HepG2 (cell line): ENCODE measurements at regions not wholly inside any gene's neighbourhood (a gene's known extent, or its start where the extent isn't known, plus 50 kb on each side); places are given as distances from the start of the nearest gene placed in this dataset.

Experiments used
- ATAC-seq: fragments of 200-7000 bp; cut with Tn5 transposase; 3 replicates; pipeline ENCODE4 v1.9.1; 2020; ENCODE audit warnings: mild to moderate bottlenecking, moderate library complexity
- BruUV-seq: library from RNA; stranded (reverse); fragments of 400-500 nt; replicated peaks from 2 replicates; lab custom pipeline; 2021; lab: Mats Ljungman, UMichigan
- CTCF ChIA-PET: fragments of 300-600 bp; formaldehyde crosslinking; extraction: SDS; loops from one replicate; lab custom pipeline; 2021; ENCODE audit warnings: low total read pairs, inconsistent platforms, low intra/inter-chr PET ratio; lab: Yijun Ruan, JAX
- POLR2A ChIA-PET: fragments of 350-600 bp; sonication (Branson Sonifier 250); formaldehyde crosslinking; loops from one replicate; lab custom pipeline; 2020; ENCODE audit warnings: antibody characterized with exemption, inconsistent platforms; lab: Yijun Ruan, JAX
- DNase-seq: peaks from one replicate; pipeline ENCODE4 v3.0.0-alpha.2; 2015; ENCODE audit warnings: low spot score
- FAIRE-seq: peaks from 3 replicates; lab custom pipeline; 2011; peaks lifted over from hg19 to GRCh38; lab: Jason Lieb, UNC
- H2AFZ ChIP-seq: one replicate; pipeline ENCODE4 v1.6.1; 2011; ENCODE audit warnings: low read length, inconsistent platforms
- H3K27ac ChIP-seq: fragments of 300-600 bp; 3 replicates; pipeline ENCODE4 v1.8.0; 2011; ENCODE audit warnings: mixed run types, mild to moderate bottlenecking, mixed read lengths, low read length, inconsistent platforms; ENCODE audit not compliant: insufficient read depth; ENCODE audit errors: extremely low read length
- H3K27me3 ChIP-seq, 2 experiments: fragments of 200-600 bp in 1 of 2; 2 replicates in 1 of 2; 3 replicates in 1 of 2; pipeline versions ENCODE4 v1.6.0 to v1.8.0; 2011; ENCODE audit warnings: low read length in 2 of 2, mild to moderate bottlenecking in 2 of 2, moderate library complexity in 2 of 2, inconsistent platforms in 1 of 2; ENCODE audit not compliant: insufficient read depth in 2 of 2, control insufficient read depth in 1 of 2
- H3K36me3 ChIP-seq, 2 experiments: fragments of 200-600 bp in 1 of 2; replicated peaks in 1 of 2; 2 replicates in 1 of 2; 3 replicates in 1 of 2; pipeline versions ENCODE4 v1.5.1 to v1.8.0; 2011; ENCODE audit warnings: low read length in 2 of 2, inconsistent platforms in 1 of 2; ENCODE audit not compliant: insufficient read depth in 2 of 2, control insufficient read depth in 1 of 2
- H3K4me1 ChIP-seq: 2 replicates; pipeline ENCODE4 v1.5.1; 2012; ENCODE audit warnings: low read length, inconsistent platforms; ENCODE audit not compliant: insufficient read depth
- H3K4me2 ChIP-seq: 2 replicates; pipeline ENCODE4 v1.6.0; 2011; ENCODE audit warnings: low read depth, low read length, inconsistent platforms
- H3K4me3 ChIP-seq, 3 experiments: fragments of 200-600 bp in 1 of 3; sonication (generic), shearing (Covaris generic) in 1 of 3; replicated peaks in 1 of 3; 2 replicates each; pipeline ENCODE4 v1.5.1; 2011 to 2016; ENCODE audit warnings: low read length in 3 of 3, inconsistent platforms in 2 of 3, low read depth in 2 of 3, mild to moderate bottlenecking in 2 of 3, control low read depth in 1 of 3, mixed read lengths in 1 of 3; ENCODE audit not compliant: insufficient read depth in 1 of 3
- H3K79me2 ChIP-seq: one replicate; pipeline ENCODE4 v1.6.1; 2011; ENCODE audit warnings: low read length, inconsistent platforms; ENCODE audit not compliant: insufficient read depth
- H3K9ac ChIP-seq: 2 replicates; pipeline ENCODE4 v1.6.0; 2011; ENCODE audit warnings: mild to moderate bottlenecking, low read depth, low read length, inconsistent platforms; ENCODE audit not compliant: insufficient read depth
- H3K9me3 ChIP-seq: 2 replicates; pipeline ENCODE4 v1.5.1; 2012; ENCODE audit warnings: mild to moderate bottlenecking, low read length
- H4K20me1 ChIP-seq: 2 replicates; pipeline ENCODE4 v1.6.0; 2011; ENCODE audit warnings: inconsistent platforms, mild to moderate bottlenecking, low read length, moderate library complexity; ENCODE audit not compliant: insufficient read depth
- BATF2 ChIP-seq: sonication (generic); formaldehyde crosslinking; IDR thresholded peaks from 2 replicates; pipeline ENCODE4 v1.8.0; 2022; ENCODE audit warnings: mild to moderate bottlenecking, missing genetic modification reagents, moderate library complexity
- FOXM1 ChIP-seq: sonication (generic); formaldehyde crosslinking; IDR thresholded peaks from 2 replicates; pipeline ENCODE4 v1.5.0; 2020; ENCODE audit warnings: missing genetic modification reagents
- GABPB1 ChIP-seq: IDR thresholded peaks from 2 replicates; pipeline ENCODE4 v1.6.1; 2016; ENCODE audit warnings: mild to moderate bottlenecking, missing genetic modification reagents, moderate library complexity, missing compliant biosample characterization
- HMGA1 ChIP-seq: sonication (generic); formaldehyde crosslinking; conservative IDR thresholded peaks from 2 replicates; pipeline ENCODE4 v1.4.0; 2020; ENCODE audit warnings: missing genetic modification reagents
- JDP2 ChIP-seq: sonication (generic); formaldehyde crosslinking; IDR thresholded peaks from 2 replicates; pipeline ENCODE4 v1.8.1; 2022; ENCODE audit warnings: missing genetic modification reagents, borderline replicate concordance
- KDM6A ChIP-seq: IDR thresholded peaks from 2 replicates; pipeline ENCODE4 v1.6.1; 2016; ENCODE audit warnings: low read depth
- NFKB2 ChIP-seq: sonication (generic); formaldehyde crosslinking; IDR thresholded peaks from 2 replicates; pipeline ENCODE4 v1.4.0; 2020; ENCODE audit warnings: missing genetic modification reagents, borderline replicate concordance
- NFYC ChIP-seq: IDR thresholded peaks from 2 replicates; pipeline ENCODE4 v1.6.1; 2016; ENCODE audit warnings: missing genetic modification reagents, missing compliant biosample characterization
- NRL ChIP-seq: sonication (generic); formaldehyde crosslinking; IDR thresholded peaks from 2 replicates; pipeline ENCODE4 v1.5.0; 2020; ENCODE audit warnings: missing genetic modification reagents, mild to moderate bottlenecking, moderate library complexity, borderline replicate concordance
- ZNF562 ChIP-seq: sonication (generic); formaldehyde crosslinking; IDR thresholded peaks from 2 replicates; pipeline ENCODE4 v1.8.0; 2022; ENCODE audit warnings: missing genetic modification reagents, borderline replicate concordance
- ZNF598 ChIP-seq: sonication (generic); formaldehyde crosslinking; IDR thresholded peaks from 2 replicates; pipeline ENCODE4 v1.5.1; 2020; ENCODE audit warnings: mild to moderate bottlenecking, missing genetic modification reagents, borderline replicate concordance
- WGBS: methylation state at CpG from one replicate; pipeline ENCODE4 v1.1.6; 2017; ENCODE audit warnings: low lambda C conversion rate; 5-methylcytosine and 5-hydroxymethylcytosine counted together
- in situ Hi-C: cut with HindIII; loops from 2 replicates; pipeline ENCODE4 v1.10.0; 2017; ENCODE audit warnings: low pct_unique_long_range_greater_than_20kb; ENCODE audit not compliant: extremely low pct_ligation_motif_present
- intact Hi-C: fragments of 100-400 bp; cut with micrococcal nuclease; formaldehyde crosslinking; loops from one replicate; pipeline ENCODE4 v1.10.0; 2022; ENCODE audit not compliant: unreplicated experiment
- TF ChIP-seq, protein P1 (sequence below): IDR thresholded peaks from 2 replicates; pipeline ENCODE4 v1.6.1; 2016; ENCODE audit warnings: low read depth, borderline replicate concordance
- TF ChIP-seq, protein P2 (sequence below): fragments of 450-650 bp; IDR thresholded peaks from 2 replicates; pipeline ENCODE4 v1.6.1; 2016

DNA sequence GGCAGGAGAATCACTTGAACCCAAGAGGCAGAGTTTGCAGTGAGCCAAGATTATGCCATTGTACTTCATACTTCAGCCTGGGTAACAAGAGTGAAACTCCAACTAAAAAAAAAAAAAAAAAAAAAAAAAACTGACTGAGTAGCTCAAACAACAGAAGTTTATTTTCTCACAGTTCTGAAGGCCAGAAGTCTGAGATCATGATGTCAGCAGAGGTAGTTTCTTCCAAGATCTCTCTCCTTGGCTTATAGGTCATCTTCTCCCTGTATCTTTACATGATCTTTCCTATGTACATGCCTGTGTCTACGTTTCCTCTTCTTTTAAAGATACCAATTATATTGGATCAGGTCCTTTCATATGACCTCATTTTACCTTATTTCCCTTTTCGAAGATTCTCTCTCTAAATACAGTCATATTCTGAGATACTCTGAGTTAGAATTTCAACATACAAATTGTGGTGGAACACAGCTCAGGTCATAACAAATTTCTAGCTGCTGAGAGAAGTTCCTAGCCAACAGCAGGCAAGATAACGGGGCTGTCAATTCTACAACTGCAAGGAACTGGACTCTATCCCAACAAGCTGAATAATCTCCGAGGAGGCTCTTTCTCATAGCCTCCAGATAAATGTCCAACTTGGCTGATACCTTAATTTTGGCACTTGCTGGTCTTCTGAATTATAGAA lies 187.7 kb upstream of the ADAMTS5 start:
- in situ Hi-C loops = no loop called here
- no peak for FAIRE-seq
- POLR2A ChIA-PET = no interaction called here
- Histone ChIP-seq H3K9me3 (peaks cover 98% of the 10 kb centered on the region), H3K9ac (no peak overlapping the region), H3K79me2 (no peaks in the 10 kb centered on the region), H3K4me1 (no peaks in the 10 kb centered on the region), H3K36me3 (no peaks in the 10 kb centered on the region), H3K27me3 (no peaks in the 10 kb centered on the region), H3K4me3 (no peak overlapping the region), H4K20me1 (no peaks in the 10 kb centered on the region), H2AFZ (no peak overlapping the region), H3K4me2 (no peak overlapping the region), H3K27ac (no peak overlapping the region)
- WGBS = 0% methylated on average over 4 of the region's 4 CpGs
- BruUV-seq = no TSS peak
- CTCF ChIA-PET = no interaction called here
- TF ChIP-seq, protein P1, sequence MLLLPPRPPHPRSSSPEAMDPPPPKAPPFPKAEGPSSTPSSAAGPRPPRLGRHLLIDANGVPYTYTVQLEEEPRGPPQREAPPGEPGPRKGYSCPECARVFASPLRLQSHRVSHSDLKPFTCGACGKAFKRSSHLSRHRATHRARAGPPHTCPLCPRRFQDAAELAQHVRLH (CRISPR knock-in tag) = no peak
- no peak for TF ChIP-seq NRL (CRISPR knock-in tag)
- TF ChIP-seq GABPB1 (CRISPR knock-in tag) = no peak
- TF ChIP-seq ZNF562 (CRISPR knock-in tag) = no peak
- no peak for DNase-seq
- no peak for ATAC-seq
- intact Hi-C loops = no loop called here

- in situ Hi-C loops (no loop called here), intact Hi-C loops (no loop called here)
- TF ChIP-seq NFKB2 (CRISPR knock-in tag) (no peak), FOXM1 (CRISPR knock-in tag) (no peak), BATF2 (CRISPR knock-in tag) (no peak), HMGA1 (CRISPR knock-in tag) (no peak), ZNF598 (CRISPR knock-in tag) (no peak), KDM6A (CRISPR knock-in tag) (no peak), JDP2 (CRISPR knock-in tag) (no peak), NFYC (CRISPR knock-in tag) (no peak)
- TF ChIP-seq, protein P2, sequence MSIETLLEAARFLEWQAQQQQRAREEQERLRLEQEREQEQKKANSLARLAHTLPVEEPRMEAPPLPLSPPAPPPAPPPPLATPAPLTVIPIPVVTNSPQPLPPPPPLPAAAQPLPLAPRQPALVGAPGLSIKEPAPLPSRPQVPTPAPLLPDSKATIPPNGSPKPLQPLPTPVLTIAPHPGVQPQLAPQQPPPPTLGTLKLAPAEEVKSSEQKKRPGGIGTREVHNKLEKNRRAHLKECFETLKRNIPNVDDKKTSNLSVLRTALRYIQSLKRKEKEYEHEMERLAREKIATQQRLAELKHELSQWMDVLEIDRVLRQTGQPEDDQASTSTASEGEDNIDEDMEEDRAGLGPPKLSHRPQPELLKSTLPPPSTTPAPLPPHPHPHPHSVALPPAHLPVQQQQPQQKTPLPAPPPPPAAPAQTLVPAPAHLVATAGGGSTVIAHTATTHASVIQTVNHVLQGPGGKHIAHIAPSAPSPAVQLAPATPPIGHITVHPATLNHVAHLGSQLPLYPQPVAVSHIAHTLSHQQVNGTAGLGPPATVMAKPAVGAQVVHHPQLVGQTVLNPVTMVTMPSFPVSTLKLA = no peak
- Histone ChIP-seq H3K27ac (no peak overlapping the region), H3K27me3 (no peaks in the 10 kb centered on the region), H4K20me1 (no peaks in the 10 kb centered on the region), H3K4me2 (no peak overlapping the region), H3K4me1 (no peaks in the 10 kb centered on the region), H3K9ac (no peak overlapping the region), H2AFZ (no peak overlapping the region), H3K4me3 (no peak overlapping the region), H3K9me3 (peaks cover 97% of the 10 kb centered on the region), H3K79me2 (no peaks in the 10 kb centered on the region), H3K36me3 (no peaks in the 10 kb centered on the region)
- ChIA-PET POLR2A (no interaction called here), CTCF (no interaction called here)
- no peak for FAIRE-seq
- no TSS peak for BruUV-seq
- no peak for DNase-seq
- no peak for ATAC-seq
Measured at GRCh38 chr21:27152996-27153395, 186.1 kb upstream of the ADAMTS5 start.
